Lower leg skin (tissue), 4 donors: ENCODE measurements at regions not wholly inside any gene's neighbourhood (a gene's known extent, or its start where the extent isn't known, plus 50 kb on each side); places are given as distances from the start of the nearest gene placed in this dataset.

Experiments used
- DNase-seq, 2 donors: peaks; one replicate each; pipeline ENCODE4 v3.0.0-alpha.2; 2019; ENCODE audit warnings: low spot score in 2 of 2
- H3K4me3 ChIP-seq: fragments of 200-600 bp; sonication (generic); 2 replicates; pipeline ENCODE4 v1.5.1; 2017; ENCODE audit warnings: mild to moderate bottlenecking, low read depth; ENCODE audit not compliant: poor library complexity, severe bottlenecking
- POLR2A ChIP-seq, 2 donors: fragments of 450-650 bp; IDR thresholded peaks; one replicate each; pipeline ENCODE4 v1.6.1; 2016 to 2017; ENCODE audit warnings: antibody characterized with exemption in 2 of 2, mild to moderate bottlenecking in 1 of 2, moderate library complexity in 1 of 2
- WGBS, 2 donors: methylation state at CpG; one replicate each; pipeline ENCODE4 v1.1.5; 2018; 5-methylcytosine and 5-hydroxymethylcytosine counted together
- intact Hi-C: fragments of 100-400 bp; cut with DNase I; formaldehyde crosslinking; loops from one replicate; pipeline ENCODE4 v1.15.0; 2023; ENCODE audit warnings: low total_unique reads
- TF ChIP-seq, protein P1 (sequence below), 3 donors: fragments of 450-650 bp; IDR thresholded peaks; one replicate each; pipeline ENCODE4 v1.5.1; 2016; ENCODE audit warnings: antibody characterized with exemption in 3 of 3, mild to moderate bottlenecking in 3 of 3, moderate library complexity in 2 of 3

DNA sequence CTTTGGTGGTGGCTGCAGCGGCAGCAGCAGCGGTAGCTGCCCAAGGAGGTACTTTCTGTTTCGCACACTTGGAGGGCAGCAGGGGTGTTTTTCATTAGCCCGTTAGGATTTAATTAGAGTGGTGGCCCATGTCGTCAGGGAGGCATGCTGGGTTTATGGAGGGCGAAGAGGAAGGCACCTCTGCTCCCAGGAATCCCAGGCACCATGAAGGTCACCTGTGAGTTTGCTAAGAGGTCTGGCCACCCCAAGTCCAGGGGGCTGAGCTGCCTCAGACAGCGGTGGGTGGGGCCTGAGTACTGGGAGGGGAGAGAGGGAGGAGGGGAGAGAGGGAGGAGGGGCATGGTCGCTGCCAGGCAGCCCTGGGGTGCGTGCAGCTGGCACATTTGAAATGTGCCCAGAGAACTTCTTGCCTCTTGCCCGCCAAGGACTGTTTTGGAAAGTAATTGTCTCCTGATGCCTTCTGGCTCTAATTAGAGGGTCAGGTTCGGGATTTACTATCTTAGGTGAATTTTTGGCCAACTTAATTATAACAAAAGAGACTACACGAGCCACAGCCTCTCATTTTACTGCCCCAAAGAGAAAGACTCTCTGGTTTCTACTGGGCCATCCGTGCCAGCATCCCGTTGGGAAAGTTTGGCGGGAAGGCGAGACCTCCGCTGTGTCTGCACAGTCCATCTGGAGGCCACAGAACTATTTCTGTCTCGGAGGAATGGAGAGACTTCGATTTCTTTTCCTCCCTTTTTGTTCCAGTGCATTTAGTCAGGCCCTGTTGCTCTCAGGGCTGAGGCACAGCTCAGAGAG, 62.0 kb downstream of the GLI2 start:
- no peak overlapping the region for H3K4me3 ChIP-seq
- intact Hi-C loops = no loop called here
- 65 to 66% methylated on average over 18 to 19 of the region's 19 CpGs for WGBS, 2 donors
- no peak for TF ChIP-seq POLR2A (IDR thresholded peaks at IDR 0.05)
- TF ChIP-seq, protein P1, sequence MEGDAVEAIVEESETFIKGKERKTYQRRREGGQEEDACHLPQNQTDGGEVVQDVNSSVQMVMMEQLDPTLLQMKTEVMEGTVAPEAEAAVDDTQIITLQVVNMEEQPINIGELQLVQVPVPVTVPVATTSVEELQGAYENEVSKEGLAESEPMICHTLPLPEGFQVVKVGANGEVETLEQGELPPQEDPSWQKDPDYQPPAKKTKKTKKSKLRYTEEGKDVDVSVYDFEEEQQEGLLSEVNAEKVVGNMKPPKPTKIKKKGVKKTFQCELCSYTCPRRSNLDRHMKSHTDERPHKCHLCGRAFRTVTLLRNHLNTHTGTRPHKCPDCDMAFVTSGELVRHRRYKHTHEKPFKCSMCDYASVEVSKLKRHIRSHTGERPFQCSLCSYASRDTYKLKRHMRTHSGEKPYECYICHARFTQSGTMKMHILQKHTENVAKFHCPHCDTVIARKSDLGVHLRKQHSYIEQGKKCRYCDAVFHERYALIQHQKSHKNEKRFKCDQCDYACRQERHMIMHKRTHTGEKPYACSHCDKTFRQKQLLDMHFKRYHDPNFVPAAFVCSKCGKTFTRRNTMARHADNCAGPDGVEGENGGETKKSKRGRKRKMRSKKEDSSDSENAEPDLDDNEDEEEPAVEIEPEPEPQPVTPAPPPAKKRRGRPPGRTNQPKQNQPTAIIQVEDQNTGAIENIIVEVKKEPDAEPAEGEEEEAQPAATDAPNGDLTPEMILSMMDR (IDR thresholded peaks at IDR 0.05) = no peak
- DNase-seq = no peak

DNA sequence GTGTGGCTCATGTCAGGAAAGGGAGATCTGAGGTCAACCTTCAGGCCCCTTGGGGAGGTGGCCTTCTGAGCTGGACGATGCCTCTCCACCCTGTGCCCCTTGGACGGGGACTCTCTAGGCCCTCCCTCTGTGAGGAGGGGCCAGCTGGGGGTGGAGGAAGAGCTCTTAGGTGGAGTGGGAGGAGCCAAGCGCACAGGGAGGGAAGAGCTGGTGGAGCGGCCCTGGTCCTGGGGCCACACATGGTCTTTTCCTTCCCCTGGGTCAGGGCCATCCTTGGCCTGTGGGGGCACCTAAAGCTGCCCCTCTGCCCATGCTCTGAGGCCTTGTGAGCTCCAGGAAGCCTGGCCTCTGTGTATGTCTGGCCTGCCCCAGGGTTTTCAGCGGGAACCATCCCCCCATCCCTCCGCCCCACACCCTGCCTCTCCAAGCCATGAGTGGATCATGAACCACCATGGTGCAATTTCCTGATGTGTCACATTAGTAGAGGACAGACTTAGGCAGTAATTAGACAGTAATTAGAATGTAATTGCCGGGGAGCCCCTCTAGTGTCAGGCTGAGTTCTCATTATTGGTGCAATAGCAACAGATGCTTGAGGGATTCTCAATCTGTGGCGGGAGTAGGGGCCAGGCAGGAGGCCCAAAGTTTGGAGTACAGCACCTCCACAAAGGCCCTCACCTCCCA, 63.0 kb downstream of the GLI2 start:
- no peak overlapping the region for H3K4me3 ChIP-seq
- intact Hi-C loops = no loop called here
- TF ChIP-seq, protein P1 (IDR thresholded peaks at IDR 0.05) = no peak
- no peak for TF ChIP-seq POLR2A (IDR thresholded peaks at IDR 0.05)
- 79 to 84% methylated on average over 8 of the region's 8 CpGs for WGBS, 2 donors
- DNase-seq = no peak

DNA sequence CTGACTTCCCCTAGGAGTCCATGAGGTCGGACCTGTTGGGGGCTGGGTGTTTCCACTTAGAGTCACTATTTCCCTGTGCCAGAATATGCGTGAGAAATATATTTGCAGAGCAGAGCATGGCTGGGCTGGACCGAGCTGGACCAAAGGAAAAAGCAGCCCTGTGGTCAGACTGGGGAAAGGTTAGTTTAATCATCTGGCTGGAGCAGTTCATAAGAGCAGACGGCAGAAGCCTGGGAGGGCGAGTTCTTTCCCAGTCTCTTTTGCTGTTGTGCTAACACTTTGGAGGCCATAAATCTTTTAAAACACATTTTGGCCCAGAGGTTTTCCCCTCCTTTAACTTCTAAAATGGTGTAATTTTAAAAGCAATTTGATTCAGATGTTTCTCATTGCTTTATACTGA, 66.5 kb downstream of the GLI2 start:
- WGBS, 2 donors = 58 to 73% methylated on average over 5 of the region's 5 CpGs
- DNase-seq = no peak
- intact Hi-C loops = no loop called here
- TF ChIP-seq, protein P1 (IDR thresholded peaks at IDR 0.05) = no peak
- TF ChIP-seq POLR2A (IDR thresholded peaks at IDR 0.05) = no peak
- H3K4me3 ChIP-seq = no peak overlapping the region

DNA sequence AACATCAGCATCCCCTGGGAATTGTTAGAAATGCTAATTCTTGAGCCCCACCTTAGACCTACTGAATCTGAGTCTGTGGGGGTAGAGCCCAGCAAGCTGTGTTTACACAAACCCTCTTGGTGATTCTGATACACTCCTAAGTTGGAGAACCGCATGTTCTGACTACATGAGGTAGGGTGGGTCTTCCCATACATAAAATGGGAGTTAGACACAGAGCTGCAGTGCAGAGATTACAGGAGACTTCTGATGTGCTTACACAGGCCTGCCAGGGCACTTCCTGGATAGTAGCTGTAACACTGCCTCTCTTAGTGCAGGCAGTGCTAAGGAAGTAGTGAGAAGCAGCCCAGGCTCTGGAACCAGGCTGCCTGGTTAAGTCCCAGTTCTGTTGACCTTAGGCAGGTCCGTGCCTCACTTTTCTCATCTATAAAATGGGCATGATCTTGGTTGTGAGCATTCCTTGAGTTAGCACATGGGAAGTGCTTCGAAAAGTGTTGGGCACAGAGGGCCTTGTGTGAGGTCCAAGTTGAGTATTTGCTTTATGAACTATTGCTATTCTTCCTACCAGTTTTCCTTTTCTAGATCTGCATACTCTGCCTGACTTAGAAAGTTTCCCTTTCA, 67.3 kb downstream of the GLI2 start:
- WGBS, 2 donors = 87 to 91% methylated on average over 3 of the region's 3 CpGs
- DNase-seq = no peak
- no peak overlapping the region for H3K4me3 ChIP-seq
- TF ChIP-seq, protein P1 (IDR thresholded peaks at IDR 0.05) = no peak
- TF ChIP-seq POLR2A (IDR thresholded peaks at IDR 0.05) = no peak
- intact Hi-C loops = no loop called here

DNA sequence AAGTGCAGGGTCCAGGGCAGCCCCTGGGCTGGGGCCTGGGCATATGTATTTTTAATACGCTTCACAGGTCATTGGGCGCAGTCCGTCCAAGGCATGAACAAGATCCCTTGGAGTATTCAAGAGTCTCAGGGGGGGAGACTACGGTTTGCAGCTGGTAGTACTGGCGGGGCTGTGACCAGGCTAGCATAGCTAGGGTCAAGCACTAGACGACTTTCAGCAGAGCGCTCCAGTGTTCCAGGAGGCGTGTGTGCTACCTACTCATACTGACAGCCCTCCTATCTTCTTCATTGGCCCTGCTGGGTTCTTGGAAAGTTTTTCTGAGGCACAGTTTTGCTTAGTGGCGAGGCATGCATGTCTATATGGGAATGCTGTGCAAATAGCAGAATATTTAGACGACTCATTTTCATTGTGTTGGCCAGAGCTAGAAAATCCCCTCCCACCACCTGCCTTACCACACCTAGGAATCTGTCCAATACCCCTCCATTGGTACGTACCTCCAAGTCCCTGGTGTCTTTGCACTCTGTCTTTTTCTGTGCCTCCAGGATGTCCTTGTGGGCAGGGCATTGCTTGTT, 68.2 kb downstream of the GLI2 start:
- intact Hi-C loops = no loop called here
- no peak for DNase-seq
- TF ChIP-seq POLR2A (IDR thresholded peaks at IDR 0.05) = no peak
- TF ChIP-seq, protein P1 (IDR thresholded peaks at IDR 0.05) = no peak
- WGBS, 2 donors = 80% methylated on average over 11 of the region's 11 CpGs
- no peak overlapping the region for H3K4me3 ChIP-seq
